Neutrophil (primary cell): ENCODE measurements at regions not wholly inside any gene's neighbourhood (a gene's known extent, or its start where the extent isn't known, plus 50 kb on each side); places are given as distances from the start of the nearest gene placed in this dataset.
"Not testable (repeated sequence)": the region's sequence is repeated elsewhere in the genome, so short reads cannot be mapped to it uniquely, and the experiment has no call there.

Experiments used
- H3K27ac ChIP-seq: fragments of 200-600 bp; sonication (generic); 2 replicates; pipeline ENCODE4 v1.5.1; 2016; ENCODE audit warnings: mild to moderate bottlenecking, moderate library complexity
- H3K27me3 ChIP-seq: fragments of 200-600 bp; sonication (generic); 2 replicates; pipeline ENCODE4 v1.6.0; 2016; ENCODE audit warnings: mild to moderate bottlenecking
- H3K36me3 ChIP-seq: fragments of 200-600 bp; sonication (generic); 2 replicates; pipeline ENCODE4 v1.5.1; 2017
- H3K4me1 ChIP-seq, 2 experiments: fragments of 200-600 bp in 1 of 2; sonication (generic) in 1 of 2; 1 replicate in 1 of 2; 2 replicates in 1 of 2; pipeline versions ENCODE4 v1.5.1 to v1.6.1; 2013 to 2016; ENCODE audit warnings: low read depth in 1 of 2, low read length in 1 of 2, mild to moderate bottlenecking in 1 of 2, moderate library complexity in 1 of 2; ENCODE audit not compliant: control insufficient read depth in 1 of 2, insufficient read depth in 1 of 2
- H3K4me3 ChIP-seq, 2 experiments: fragments of 200-600 bp in 1 of 2; sonication (generic) in 1 of 2; 1 replicate in 1 of 2; 2 replicates in 1 of 2; pipeline ENCODE4 v1.5.1; 2013 to 2016; ENCODE audit warnings: low read depth in 1 of 2, low read length in 1 of 2, mild to moderate bottlenecking in 1 of 2, moderate library complexity in 1 of 2
- H3K9me3 ChIP-seq: fragments of 200-600 bp; sonication (generic); 2 replicates; pipeline ENCODE4 v1.5.1; 2016
- TF ChIP-seq, protein P1 (sequence below): fragments of 200-600 bp; sonication (generic); IDR thresholded peaks from 2 replicates; pipeline ENCODE4 v1.5.1; 2016; ENCODE audit warnings: antibody characterized with exemption

DNA sequence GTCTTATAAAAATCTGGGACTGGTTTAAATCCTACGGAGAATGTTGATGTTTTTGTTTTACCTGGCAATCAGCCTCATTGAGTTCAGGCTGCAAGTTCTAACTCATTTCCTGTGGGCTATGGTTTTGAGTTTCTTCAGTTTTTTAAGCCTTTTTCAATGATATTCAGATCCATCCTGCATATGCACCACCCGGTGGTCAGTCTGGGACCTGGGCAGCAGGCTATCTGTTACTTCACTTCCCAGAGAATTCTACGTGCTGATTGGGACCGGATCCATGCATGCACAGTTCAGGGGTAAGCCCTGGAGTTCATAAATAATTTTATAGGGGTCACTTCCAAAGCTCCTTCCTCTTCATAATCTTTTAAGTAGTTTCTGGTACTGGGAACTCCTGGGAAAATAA is 339.2 kb upstream of the HNRNPA3 start:
- TF ChIP-seq, protein P1, sequence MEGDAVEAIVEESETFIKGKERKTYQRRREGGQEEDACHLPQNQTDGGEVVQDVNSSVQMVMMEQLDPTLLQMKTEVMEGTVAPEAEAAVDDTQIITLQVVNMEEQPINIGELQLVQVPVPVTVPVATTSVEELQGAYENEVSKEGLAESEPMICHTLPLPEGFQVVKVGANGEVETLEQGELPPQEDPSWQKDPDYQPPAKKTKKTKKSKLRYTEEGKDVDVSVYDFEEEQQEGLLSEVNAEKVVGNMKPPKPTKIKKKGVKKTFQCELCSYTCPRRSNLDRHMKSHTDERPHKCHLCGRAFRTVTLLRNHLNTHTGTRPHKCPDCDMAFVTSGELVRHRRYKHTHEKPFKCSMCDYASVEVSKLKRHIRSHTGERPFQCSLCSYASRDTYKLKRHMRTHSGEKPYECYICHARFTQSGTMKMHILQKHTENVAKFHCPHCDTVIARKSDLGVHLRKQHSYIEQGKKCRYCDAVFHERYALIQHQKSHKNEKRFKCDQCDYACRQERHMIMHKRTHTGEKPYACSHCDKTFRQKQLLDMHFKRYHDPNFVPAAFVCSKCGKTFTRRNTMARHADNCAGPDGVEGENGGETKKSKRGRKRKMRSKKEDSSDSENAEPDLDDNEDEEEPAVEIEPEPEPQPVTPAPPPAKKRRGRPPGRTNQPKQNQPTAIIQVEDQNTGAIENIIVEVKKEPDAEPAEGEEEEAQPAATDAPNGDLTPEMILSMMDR = no peak
- Histone ChIP-seq H3K4me3 (no peak overlapping the region), H3K27me3 (no peaks in the 10 kb centered on the region), H3K9me3 (no peaks in the 10 kb centered on the region), H3K36me3 (no peaks in the 10 kb centered on the region), H3K4me1 (no peaks in the 10 kb centered on the region), H3K27ac (no peak overlapping the region)

DNA sequence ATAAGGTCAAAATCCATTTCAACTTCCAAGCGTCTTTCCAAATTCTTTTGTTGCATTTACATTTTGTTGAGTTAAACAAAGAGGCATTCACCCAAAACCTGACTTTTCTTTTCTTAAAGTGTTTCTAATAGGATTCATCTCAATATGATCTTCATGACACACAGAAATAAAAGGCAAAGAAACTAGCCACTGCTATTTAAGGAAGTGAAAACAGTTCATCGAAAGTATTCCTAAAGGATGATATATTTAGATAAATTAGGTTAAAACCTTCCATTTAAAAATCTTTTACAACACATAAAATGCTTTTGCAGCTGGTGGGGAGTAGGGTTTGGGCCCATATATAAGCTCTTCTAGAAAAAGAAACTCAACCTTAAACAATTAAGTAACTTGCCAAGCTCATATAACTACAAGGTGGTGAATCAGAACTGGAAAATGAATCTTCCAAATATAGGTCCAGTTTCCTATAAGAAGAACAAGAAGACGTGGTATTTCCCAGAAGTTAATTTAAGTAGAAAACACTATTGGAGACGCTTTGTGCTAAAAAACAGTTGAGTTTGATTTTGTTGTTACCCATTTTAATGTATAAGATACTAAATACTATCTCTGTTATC is 336.0 kb upstream of the HNRNPA3 start:
- TF ChIP-seq, protein P1 = no peak
- Histone ChIP-seq H3K9me3 (no peaks in the 10 kb centered on the region), H3K36me3 (no peaks in the 10 kb centered on the region), H3K4me1 (no peaks in the 10 kb centered on the region), H3K27me3 (no peaks in the 10 kb centered on the region), H3K4me3 (no peak overlapping the region), H3K27ac (no peak overlapping the region)

DNA sequence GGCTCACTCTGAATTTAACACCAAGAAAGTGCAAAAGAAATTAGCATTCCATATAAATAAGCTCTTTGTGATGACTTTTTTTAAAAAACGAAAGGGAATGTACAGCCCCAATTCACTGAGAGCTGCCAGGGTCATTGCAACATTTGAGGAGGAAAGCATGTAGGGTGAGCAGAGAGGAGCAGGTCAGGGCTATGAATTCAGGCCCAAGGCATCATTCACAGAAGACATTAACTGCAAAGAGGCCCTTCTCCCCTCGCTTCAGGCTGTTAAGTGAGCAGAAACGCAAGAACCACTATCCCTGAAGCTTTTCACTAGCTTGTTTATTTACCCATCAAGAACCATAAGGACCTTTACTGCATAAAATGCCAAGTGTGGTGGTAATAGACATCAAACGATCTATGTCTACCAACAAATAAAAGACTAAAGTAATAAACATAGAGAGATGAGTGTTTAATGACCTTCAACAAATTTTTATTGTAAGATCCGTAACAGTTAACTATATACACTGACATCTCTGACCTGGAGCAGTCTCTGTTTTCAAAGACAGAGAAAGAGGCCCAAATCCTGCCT is 333.1 kb upstream of the HNRNPA3 start:
- H3K4me1 ChIP-seq = no peaks in the 10 kb centered on the region
- H3K4me3 ChIP-seq = no peak overlapping the region
- H3K36me3 ChIP-seq = no peaks in the 10 kb centered on the region
- no peaks in the 10 kb centered on the region for H3K9me3 ChIP-seq
- H3K27ac ChIP-seq = no peak overlapping the region
- TF ChIP-seq, protein P1 = no peak
- no peaks in the 10 kb centered on the region for H3K27me3 ChIP-seq

DNA sequence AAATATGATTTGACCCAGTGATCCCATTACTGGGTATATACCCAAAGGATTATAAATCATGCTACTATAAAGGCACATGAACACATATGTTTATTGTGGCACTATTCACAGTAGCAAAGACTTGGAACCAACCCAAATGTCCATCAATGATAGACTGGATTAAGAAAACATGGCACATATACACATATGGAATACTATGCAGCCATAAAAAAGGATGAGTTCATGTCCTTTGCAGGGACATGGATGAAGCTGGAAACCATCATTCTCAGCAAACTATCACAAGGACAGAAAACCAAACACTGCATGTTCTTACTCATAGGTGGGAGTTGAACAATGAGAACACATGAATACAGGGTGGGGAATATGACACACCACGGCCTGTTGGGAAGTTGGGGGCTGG is 330.5 kb upstream of the HNRNPA3 start:
- not testable (repeated sequence) for H3K4me3 ChIP-seq, H3K36me3 ChIP-seq, H3K27me3 ChIP-seq, H3K9me3 ChIP-seq, H3K27ac ChIP-seq, H3K4me1 ChIP-seq

DNA sequence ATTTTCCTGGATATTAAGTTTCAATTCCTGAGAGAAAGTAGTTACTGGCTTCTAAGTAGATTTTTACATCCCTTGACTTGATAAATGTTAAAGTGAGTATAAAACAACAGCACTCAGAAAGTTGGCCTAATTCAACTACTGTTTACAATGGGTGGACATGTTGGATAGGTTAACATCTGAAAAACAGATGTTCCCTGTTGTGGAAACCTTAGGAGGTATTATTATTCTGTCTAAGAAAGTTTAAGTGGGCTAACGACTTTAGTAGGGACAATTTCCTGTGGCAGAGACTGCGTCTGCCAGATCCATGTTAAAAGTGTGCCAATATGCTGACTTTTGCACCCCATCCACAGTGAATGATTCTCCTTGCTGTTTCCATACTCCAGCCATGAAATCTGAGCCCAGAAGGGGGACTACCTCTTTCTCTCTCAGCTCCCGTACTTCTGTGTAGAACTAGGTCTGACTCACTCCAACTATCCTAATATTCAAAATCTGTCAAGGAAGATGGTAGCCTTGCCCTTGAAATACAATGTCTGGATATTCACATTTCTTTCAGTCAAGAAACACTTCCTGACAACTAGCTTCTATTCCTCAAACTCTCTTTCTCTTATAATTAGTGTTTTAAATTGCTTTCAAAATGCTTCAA is 327.5 kb upstream of the HNRNPA3 start:
- Histone ChIP-seq H3K36me3 (no peaks in the 10 kb centered on the region), H3K27me3 (no peaks in the 10 kb centered on the region), H3K4me3 (no peak overlapping the region), H3K27ac (no peak overlapping the region), H3K9me3 (no peaks in the 10 kb centered on the region), H3K4me1 (no peaks in the 10 kb centered on the region)
- TF ChIP-seq, protein P1 = no peak

DNA sequence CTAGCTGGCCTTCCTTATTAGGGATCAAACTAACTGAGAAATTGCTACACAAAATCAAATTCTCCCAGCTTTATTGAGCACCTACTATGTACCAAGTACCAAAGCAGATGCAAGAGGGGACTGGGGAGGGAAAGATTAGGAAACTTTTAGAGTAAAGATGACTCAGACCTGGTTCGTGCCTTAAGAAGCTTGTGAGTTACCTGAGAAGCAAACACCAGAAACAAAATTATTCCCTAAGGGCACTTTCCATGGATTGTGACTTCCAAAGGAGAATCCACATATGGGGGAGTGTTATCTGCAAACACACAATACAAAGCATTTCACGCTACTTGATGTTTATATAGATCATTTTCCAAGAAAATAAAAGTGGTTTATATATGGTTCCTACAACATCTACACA is 326.9 kb upstream of the HNRNPA3 start:
- no peak overlapping the region for H3K4me3 ChIP-seq
- TF ChIP-seq, protein P1 = no peak
- no peaks in the 10 kb centered on the region for H3K36me3 ChIP-seq
- no peaks in the 10 kb centered on the region for H3K27me3 ChIP-seq
- no peaks in the 10 kb centered on the region for H3K4me1 ChIP-seq
- H3K27ac ChIP-seq = no peak overlapping the region
- no peaks in the 10 kb centered on the region for H3K9me3 ChIP-seq
